ENCODE measurements at regions not wholly inside any gene's neighbourhood (a gene's known extent, or its start where the extent isn't known, plus 50 kb on each side); places are given as distances from the start of the nearest gene placed in this dataset.

GRCh38 chr4:111707491-111707890 lies 437.8 kb upstream of the FAM241A start:
- TF ChIP-seq CTCF (IDR thresholded peaks at IDR 0.05), result no peak
- no peaks in the 10 kb centered on the region for H3K4me1 ChIP-seq
- no peak overlapping the region for H3K4me3 ChIP-seq
- ATAC-seq, result no peak
- H3K36me3 ChIP-seq, result no peaks in the 10 kb centered on the region
- H3K27ac ChIP-seq, result no peak overlapping the region
- no peaks in the 10 kb centered on the region for H3K9me3 ChIP-seq
- no peak for DNase-seq
- intact Hi-C loops (cut with DNase I), result no loop called here
- H3K27me3 ChIP-seq, result no peaks in the 10 kb centered on the region

- no peak for DNase-seq
- WGBS, 2 donors, result 47 to 50% methylated on average over 3 of the region's 3 CpGs
- ATAC-seq, result no peak
These were observed 433.1 kb upstream of the FAM241A start for GRCh38 chr4:111712093-111712677.

GRCh38 chr4:111713276-111713675 lies 432.0 kb upstream of the FAM241A start:
- DNase-seq (no peak), ATAC-seq (no peak)
- Histone ChIP-seq H3K36me3 (no peaks in the 10 kb centered on the region), H3K9me3 (no peaks in the 10 kb centered on the region), H3K4me3 (no peak overlapping the region), H3K27ac (no peak overlapping the region), H3K4me1 (no peaks in the 10 kb centered on the region), H3K27me3 (peaks cover 0 to 7% (median 0%) of the 10 kb centered on the region in 7 donors)
- no peak for TF ChIP-seq CTCF (IDR thresholded peaks at IDR 0.05)
- 67 to 73% methylated on average over 3 of the region's 3 CpGs for WGBS, 2 donors
- intact Hi-C loops (cut with DNase I), result no loop called here

More at GRCh38 chr4:111712093-111712677, 433.1 kb upstream of the FAM241A start:
- Histone ChIP-seq H3K27ac (no peak overlapping the region), H3K4me3 (no peak overlapping the region), H3K4me1 (no peaks in the 10 kb centered on the region), H3K36me3 (no peaks in the 10 kb centered on the region), H3K9me3 (no peaks in the 10 kb centered on the region), H3K27me3 (peaks cover 0 to 7% (median 0%) of the 10 kb centered on the region in 7 donors)
- intact Hi-C loops (cut with DNase I), result no loop called here
- no peak for TF ChIP-seq CTCF (IDR thresholded peaks at IDR 0.05)

- no peak overlapping the region for H3K27ac ChIP-seq
- TF ChIP-seq CTCF (IDR thresholded peaks at IDR 0.05), result no peak
- H3K4me3 ChIP-seq, result no peak overlapping the region
- ATAC-seq (no peak), DNase-seq (no peak)
- H3K36me3 ChIP-seq, result no peaks in the 10 kb centered on the region
- no peaks in the 10 kb centered on the region for H3K4me1 ChIP-seq
- peaks cover 0 to 15% (median 0%) of the 10 kb centered on the region in 7 donors for H3K27me3 ChIP-seq
- WGBS, 2 donors, result 10 to 15% methylated on average over 1 of the region's 1 CpG
- H3K9me3 ChIP-seq, result no peaks in the 10 kb centered on the region
- intact Hi-C loops (cut with DNase I), result no loop called here
These were observed 427.3 kb upstream of the FAM241A start for GRCh38 chr4:111717921-111718320.
